LNCAP (cell line): ENCODE measurements at regions not wholly inside any gene's neighbourhood (a gene's known extent, or its start where the extent isn't known, plus 50 kb on each side); places are given as distances from the start of the nearest gene placed in this dataset.

Experiments
- TF ChIP-seq, protein P1 (sequence below): fragments of 450-650 bp; IDR thresholded peaks from 2 replicates; pipeline ENCODE4 v1.5.1; 2017; ENCODE audit warnings: mild to moderate bottlenecking

GRCh38 chr2:16932826-16933225 lies 267.2 kb upstream of the CYRIA start:
- TF ChIP-seq, protein P1, sequence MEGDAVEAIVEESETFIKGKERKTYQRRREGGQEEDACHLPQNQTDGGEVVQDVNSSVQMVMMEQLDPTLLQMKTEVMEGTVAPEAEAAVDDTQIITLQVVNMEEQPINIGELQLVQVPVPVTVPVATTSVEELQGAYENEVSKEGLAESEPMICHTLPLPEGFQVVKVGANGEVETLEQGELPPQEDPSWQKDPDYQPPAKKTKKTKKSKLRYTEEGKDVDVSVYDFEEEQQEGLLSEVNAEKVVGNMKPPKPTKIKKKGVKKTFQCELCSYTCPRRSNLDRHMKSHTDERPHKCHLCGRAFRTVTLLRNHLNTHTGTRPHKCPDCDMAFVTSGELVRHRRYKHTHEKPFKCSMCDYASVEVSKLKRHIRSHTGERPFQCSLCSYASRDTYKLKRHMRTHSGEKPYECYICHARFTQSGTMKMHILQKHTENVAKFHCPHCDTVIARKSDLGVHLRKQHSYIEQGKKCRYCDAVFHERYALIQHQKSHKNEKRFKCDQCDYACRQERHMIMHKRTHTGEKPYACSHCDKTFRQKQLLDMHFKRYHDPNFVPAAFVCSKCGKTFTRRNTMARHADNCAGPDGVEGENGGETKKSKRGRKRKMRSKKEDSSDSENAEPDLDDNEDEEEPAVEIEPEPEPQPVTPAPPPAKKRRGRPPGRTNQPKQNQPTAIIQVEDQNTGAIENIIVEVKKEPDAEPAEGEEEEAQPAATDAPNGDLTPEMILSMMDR = no peak

DNA sequence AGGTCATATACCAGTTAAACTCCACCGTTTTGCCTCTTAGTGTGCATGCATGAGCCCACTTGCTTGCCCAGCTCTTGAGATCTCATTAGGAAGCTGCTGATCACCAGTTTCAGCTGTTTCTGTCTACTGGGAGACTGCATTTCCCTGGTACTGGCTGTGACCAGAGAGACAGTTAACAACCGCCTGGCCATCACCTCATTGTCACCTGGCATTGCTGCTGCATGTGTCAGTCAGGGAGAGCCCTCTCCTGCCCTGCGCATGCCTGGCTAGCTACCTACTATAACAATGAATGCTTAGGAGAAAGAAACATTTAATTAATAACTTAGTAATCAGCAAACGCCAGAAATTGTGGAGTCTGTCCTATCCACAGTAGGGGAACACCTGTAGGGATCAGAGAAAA lies 265.8 kb upstream of the CYRIA start:
- TF ChIP-seq, protein P1 = no peak

GRCh38 chr2:16927398-16927797 lies 261.8 kb upstream of the CYRIA start:
- TF ChIP-seq, protein P1 = no peak

DNA sequence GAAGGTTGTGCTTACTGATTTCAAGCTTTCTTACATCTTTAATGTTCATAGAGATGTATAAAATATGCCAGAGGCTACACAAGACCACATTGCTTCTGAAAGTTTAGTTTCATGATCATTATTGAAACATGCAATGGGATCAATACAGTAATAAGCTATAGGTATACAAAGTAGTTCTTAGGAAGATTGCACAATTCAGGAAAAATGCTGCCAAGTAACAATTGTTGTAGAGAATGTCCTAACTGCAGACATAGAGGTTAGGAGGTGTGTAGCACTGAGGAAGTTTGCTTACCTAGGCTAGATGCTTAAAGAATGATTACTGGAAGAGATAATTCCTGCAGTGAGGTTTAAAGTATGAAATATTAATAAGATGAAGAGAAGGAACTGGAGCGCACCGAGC lies 259.5 kb upstream of the CYRIA start:
- TF ChIP-seq, protein P1 = no peak

DNA sequence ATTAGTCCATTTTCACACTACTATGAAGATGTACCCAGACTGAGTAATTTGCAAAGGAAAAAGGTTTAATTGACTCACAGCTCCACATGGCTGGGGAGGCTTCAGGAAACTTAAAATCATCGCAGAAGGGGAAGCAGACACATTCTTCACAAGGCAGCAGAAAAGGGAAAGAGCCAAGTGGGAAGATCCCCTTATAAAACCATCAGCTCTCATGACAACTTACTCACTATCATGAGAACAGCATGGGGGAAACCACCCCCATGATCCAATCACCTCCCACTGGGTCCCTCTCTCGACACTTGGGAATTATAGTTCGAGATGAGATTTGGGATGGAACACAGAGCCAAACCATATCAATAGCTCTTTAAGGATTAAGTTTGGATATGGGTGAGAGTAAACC lies 246.1 kb upstream of the CYRIA start:
- TF ChIP-seq, protein P1 = no peak

DNA sequence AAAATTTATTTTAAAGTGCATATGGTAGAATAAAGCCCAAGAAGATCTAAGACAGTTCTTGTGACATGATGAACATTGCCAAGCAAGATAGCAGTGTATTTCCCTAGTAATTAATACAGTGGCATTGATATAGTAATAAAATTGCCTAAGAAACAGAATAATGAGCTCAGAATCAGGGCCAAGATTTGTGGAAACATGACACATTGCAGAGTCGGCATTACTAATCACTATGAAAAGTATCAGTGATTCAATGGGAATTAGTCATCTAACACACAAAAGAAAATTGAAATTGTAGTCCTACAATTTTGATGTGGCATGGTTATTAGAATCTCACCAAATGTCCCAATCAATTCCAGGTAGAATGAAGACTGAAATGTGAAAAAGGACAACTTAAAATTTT lies 243.0 kb upstream of the CYRIA start:
- TF ChIP-seq, protein P1 = no peak

DNA sequence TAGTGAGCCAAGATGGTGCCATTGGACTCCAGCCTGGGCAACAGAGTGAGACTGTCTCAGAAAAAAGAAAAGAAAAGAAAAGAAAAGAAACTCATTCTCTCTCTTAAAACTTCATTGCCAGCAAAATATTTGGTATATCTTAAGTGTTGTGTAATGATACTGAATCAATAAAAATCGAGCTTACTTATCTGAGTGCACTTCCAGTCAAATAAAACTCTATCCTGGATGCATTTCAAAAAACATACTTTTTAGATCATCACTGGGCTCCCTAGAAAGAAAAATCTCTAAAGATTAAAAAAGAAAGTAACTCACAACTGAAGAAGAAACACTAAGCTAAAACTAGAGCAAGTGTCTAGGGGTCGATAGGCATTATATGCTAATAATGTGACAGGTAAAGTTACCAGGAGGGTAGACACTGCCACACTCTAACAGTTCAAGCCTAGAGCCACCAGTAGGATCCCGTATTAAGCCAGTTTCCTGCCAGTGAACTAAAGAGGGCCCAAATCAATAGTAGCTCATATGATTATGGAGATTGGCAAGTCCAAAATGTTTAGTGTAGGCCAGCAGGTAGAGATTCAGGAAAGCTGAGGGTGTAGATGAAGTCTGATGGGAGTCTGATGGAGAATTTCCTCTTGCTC lies 242.1 kb upstream of the CYRIA start:
- TF ChIP-seq, protein P1 = no peak
